HPDE6-E6E7 (cell line): ENCODE measurements at regions not wholly inside any gene's neighbourhood (a gene's known extent, or its start where the extent isn't known, plus 50 kb on each side); places are given as distances from the start of the nearest gene placed in this dataset.

Source experiments
- DNase-seq: peaks from one replicate; pipeline ENCODE4 v3.0.0; 2011; ENCODE audit warnings: missing footprints; ENCODE audit errors: extremely low spot score

DNA sequence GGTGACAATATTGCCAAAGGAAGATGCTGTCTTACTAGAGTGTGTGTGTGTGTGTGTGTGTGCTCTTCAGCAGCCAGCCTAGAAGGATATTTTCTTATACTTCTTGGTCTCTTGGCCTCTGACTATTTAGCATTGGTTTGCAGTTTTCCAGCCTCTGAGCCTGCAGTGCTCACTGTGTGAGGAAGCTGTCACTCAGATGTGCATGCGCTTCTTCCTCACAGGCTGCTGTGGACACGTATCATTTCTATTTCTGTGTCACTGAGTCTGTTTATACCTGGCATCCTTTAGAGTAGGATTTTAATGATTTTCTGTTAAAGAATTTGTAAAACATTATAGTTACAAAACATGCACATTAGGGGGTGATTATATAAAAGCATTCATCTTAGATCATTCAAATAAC lies 83.3 kb downstream of the ALDH8A1 start:
- no peak for DNase-seq

DNA sequence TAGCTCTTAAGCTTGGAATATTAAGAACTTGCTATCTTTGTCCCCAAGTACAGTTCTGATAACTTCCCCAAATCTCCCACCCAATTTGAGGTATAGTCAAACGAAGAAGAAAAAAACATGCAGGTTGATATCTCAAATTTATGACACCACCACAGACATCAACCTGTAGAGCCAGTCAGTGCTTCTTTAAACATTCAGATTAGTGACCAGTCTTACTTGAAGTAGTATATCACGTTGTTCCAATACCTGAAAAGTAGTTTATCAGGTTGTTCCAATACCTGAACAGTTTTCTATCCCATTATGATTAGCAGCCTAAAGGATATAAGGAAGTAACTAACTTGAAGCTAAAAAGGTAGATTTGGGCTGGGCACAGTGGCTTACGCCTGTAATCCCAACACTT lies 85.3 kb downstream of the ALDH8A1 start:
- DNase-seq: no peak

DNA sequence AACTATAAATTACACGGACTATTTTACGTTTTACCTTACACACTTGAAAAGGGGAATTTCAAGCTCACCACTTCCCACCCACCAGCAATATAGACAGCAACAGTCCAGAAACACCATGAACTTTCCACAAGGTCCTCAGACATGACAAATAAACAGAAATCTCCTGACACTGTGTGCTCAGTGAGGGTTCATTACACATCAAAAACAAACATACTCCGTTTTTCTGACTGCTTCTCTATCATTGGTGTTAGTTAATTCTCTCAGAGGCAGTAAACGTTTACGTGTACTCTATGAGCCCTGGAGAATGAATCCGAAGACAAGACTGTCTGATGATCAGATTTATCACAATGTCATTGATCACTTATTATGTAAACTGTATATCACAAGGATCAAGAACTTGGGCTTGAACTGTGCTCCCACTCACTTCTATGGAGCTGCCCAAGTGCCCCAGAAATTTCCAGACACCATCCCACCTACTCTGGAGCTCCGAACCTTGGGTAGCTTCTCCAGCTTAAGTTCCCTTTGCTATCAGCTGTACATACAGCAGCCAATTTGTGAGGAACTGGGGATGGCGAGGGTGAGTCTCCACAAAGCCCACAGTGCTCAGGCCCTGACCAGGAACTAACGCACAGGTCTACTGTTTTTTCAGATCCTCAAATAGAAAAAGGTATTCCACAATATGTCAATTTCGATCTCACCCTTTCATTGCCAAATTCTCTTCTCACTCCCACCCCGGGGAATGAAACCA lies 86.0 kb downstream of the ALDH8A1 start:
- DNase-seq: no peak

DNA sequence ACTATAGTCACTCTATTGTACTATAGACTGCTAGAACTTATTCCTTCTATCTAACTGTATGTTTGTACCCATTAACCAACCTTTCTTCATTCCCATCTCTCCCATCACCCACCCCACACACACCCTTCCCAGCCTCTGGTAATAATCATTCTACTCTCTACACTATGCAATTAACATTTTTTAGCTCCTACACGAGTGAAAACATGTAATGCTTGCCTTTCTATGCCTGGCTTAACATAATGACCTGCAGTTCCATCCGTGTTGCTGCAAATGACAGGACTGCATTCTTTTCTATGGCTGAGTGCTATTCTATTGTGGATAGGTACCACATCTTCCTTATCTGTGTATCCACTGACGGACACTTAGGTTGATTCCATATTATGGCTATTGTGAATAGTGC lies 95.5 kb downstream of the ALDH8A1 start:
- DNase-seq: no peak

DNA sequence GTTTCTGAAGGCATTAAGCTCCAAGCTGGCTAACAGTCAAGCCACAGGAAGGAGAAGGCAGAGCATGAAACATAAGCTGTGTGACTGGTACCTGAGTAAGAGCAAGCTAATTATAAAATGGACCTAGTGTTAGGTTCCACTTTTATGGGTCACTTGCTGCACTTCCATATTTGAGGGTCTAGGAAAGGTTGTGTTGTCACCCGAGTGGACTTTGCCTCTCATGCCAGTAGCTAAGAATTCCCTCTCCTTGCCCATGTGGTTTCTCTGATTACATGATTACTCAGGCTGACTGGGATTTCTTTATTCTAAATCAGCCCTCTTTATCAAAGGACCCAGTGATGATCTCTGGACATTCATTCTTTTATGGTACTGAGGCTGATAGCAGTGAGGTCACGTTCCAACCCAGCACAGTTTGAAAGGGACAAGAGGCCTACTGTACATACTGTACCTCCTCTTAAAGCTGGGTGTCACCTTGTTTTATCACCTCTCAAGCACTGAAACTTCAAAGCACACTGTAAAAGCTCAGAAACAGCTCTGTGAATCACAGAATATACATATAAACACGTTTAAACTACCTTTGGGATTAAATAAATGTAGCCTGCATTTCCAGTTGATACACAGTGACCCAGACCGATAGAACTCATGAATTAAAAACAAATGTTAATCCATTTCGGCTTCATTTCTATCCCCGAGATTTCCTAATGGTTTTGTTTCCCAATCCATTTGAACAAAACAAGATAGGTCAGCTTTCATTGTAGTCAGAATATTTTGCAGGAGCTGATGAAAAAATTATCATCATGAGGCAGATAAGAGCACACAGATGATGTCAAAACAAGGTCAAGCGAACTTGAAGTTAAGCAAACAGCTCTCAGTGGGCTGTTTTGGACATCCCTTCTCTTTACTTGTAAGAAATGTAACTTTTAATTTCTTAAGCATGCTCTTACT lies 96.5 kb downstream of the ALDH8A1 start:
- no peak for DNase-seq

DNA sequence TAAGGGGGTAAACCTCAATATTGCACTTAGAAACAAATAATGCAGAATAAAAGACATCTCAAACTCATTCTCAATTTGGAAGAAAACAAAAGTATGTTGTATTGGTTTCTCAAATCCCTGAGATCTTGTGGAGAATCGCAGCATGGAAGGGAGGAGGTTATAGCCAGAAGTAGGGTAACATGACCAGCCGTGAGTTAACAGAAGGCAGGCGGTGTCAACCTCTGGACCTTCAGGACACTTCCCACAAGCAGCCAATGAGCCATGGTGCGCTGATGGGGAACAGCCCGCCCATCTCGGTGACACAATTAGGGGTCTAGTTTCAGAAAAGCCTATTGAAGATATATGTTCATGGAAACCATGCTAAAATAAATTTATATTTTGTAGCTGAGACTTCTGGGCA lies 98.4 kb downstream of the ALDH8A1 start:
- DNase-seq: no peak

DNA sequence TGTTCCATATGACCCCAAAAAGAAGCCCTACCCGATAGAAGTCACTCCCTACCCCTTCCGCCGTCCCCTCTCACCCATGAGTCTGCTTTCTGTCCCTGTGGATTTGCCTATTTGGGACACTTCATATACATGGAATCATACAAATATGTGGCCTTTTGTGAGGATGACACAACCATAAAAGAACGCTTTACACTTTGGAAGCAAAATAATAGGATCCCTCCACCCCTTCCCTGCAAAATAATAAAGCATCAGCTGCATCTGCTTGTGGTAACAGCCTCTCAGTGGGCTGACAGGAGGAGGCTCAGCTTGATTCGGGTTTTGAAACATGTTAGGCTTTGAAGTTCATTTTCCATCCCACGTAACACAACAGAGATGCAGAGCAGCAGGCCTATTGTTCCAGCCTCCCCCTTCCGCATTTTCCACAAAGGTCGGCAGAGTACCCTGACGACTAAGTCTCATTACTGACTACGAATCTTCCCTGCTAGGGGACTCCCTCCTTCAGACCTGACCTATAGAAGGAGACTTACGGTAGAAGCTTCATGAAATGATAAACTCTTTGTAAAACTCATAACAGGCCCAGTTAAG lies 99.1 kb downstream of the ALDH8A1 start:
- DNase-seq: no peak

DNA sequence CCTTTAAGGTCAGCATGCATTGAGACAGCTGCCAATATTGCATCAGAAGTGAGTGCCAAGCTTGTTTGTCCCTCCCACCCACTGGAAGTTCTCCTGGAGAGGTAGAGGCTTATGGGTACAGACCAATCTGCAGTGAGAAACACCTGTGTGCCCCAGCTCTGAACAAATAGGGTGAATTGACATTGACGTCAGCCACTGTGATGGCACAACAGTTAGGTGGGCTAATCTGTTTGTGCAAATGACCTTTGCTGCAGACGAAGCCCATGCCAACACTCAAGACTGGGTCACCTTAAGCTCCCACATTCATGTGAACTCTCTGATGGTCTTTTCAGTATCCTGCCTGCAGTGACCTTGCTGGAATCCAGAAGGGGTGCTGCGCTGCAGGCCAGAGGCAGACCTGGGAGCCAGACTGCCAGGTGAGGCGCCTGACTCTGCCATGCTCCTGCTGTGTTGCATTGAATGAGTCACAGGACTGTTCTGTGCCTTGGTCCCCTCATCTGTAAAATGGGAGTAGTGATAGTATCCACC lies 99.9 kb downstream of the ALDH8A1 start:
- DNase-seq: no peak

DNA sequence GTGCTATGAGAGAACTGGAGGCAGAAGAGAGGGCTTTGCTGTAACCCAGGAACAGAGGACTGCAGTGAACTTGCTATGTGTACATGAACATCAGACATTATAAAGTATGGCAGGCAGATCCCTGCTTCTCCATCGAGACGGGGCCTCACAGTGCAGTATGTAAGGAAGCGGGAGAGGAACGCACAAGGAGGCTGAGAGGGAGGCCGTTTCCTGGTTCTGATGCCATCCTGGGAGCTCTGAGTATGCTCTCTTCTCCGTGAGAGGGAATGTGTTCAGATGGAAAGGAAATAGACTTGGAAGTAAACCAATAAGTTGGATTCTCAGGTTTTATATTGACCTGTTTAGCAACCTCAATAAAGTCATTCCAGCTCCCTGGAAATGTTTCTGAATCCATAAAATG lies 101.8 kb downstream of the ALDH8A1 start:
- DNase-seq: no peak

DNA sequence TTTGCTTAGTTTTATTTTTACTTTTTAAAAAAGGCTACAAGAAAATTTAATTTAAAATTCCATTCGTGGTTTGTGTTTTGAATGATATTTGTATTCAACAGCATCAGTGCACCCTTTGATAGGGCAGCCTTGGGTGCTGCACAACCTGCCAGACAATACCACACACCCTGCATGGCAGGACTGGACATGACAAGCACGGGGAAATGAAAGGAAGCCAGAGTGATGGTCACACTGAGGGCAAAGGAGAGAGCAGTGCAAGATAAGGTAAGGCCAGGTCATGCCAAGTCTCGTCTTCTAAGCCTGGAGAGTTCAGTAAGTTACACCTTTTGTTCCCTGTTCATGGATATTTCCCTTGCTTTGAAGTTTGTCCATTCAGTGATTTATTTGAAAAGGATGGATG lies 103.0 kb downstream of the ALDH8A1 start:
- no peak for DNase-seq

DNA sequence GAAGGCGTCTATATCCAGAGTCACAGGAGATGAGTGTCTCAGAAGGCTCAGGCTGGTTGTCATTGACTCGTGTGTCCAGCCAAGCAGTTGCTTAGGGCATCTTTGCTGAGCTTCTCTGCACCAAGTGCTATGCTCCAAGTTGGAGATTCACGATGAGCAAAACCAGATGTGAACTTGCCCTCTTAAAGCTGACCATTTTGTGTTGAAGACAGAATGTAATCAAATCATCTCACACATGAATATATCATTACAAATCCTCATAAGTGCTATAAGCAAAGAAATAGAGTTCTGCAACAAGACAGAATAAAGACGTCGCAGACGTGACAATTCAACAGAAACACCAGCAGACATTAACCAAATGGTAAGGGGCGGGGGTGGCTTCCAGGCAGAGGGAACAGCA lies 103.9 kb downstream of the ALDH8A1 start:
- DNase-seq: no peak

DNA sequence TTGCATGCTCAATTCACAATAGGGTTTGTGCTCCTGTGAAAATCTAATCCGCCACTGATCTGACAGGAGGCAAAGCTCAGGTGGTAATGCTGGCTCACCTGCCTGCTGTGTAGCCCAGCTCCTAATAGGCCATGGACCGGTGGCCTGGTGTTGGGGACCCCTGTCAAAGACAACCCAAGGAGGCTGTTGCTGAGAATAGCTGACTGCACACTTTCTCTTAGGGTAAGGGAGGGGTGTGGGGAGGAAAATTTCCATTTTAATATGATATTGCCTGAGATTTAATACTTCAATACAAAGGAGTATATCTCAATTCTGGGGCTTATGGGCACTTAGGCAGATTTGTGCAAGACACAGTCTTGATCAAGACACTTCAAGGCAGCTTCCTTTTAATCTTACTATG lies 105.8 kb downstream of the ALDH8A1 start:
- no peak for DNase-seq

DNA sequence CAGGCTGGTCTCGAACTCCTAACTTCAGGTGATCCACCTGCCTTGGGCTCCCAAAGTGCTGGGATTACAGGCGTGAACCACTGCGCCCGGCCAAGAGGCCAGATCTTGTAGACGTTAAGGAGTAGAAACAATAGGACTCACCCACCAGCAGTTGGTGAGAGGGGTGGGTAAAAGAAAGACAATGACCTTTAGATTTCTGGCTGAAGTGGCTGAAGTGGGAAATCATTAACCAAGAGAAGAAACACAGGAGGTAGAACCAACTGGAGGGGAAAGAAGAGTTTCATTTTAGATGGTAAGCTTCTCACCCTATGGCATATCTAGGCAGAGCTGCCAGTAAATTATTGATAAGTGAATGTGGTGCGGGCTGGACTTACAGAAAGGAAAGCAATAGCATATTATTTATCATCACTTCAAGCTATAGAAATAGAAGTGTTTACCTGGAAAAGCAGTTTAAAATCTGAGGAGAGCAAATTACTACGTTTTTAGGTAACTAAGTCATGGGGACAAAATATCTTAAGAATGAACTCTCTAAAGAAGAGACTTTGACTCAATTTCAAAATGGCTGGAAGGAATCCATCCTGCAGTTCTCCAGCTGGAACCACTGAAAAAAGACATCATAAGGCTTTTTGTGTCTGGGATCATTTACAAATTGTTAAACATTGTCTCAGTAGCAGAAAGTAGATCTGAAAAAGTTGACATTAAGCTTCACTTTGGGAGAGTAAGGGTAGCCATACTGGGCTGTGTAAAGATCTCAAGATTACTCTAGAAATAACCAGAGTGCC lies 109.6 kb downstream of the ALDH8A1 start:
- no peak for DNase-seq

DNA sequence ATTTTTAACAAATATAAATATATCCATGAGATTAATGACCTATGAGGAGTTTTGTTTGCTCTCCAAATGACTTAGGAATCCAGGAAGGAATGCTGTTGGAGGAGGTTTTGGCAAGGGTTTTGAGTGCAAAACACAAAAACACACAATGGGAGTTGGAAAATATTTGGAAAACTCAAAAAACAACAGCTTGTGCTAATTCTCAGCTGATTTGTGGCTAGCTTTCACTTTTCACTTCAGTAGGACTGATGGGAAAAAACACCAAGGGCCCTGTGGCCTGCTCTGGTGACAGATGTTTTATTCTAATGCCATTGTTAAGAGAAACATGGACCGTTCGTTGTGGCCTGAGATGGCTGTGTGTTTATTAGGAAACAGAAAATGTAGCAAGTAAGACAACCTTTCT lies 113.9 kb downstream of the ALDH8A1 start:
- no peak for DNase-seq

DNA sequence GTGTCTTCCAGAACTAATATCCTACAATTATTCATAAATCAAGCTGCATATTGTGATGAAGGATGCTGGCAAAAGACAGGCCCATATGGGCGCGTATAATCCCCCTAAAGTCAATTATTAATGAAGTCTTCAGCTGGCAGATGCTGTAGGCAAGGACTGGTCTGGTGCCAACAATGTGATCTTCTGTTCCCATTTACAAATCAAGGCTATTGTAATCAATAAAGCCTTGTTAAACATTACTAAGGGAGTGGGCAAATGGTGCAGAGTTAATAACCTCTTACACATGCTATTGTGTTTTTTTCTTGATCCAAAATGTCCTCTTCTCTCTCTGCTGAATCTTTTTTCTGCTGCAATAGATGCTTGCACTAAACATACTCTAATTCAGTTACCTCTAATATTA lies 119.0 kb downstream of the ALDH8A1 start:
- no peak for DNase-seq

DNA sequence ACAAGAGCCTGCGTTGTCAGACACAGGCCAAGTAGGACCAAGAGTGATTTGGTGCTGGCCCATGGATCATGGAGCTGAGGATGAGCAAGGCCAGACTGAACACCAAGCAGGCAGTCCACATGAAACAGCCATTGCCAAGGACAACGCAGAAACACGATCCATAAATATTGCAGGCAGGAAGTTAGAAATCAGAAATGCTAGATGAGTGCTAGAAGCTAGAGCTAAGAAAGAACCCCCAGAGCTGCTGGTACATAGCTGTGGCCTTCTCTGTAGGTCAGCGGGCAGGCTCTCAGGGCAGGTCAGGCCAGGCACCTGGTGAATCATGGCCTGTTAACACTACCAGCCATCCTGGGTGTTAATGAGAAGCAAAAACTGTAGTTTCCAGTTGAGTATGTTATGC lies 119.7 kb downstream of the ALDH8A1 start:
- DNase-seq: no peak

DNA sequence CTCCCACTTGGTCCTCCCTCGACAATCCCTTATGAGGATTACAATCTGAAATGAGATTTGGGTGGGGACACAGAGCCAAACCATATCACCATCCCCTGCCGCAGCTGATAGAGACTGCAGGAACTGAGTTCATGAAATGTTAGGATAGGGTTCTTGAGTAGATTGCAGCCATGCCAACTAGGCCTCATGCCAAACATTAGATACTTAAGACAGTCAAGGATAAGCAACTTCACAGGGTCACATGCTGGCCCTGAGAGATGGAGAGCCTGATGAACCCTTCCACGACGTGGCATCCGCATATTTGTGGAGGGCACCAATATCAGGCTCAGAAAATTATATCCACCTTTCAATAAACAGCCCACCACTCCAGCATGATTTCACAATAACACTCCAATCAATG lies 121.3 kb downstream of the ALDH8A1 start:
- DNase-seq: no peak

DNA sequence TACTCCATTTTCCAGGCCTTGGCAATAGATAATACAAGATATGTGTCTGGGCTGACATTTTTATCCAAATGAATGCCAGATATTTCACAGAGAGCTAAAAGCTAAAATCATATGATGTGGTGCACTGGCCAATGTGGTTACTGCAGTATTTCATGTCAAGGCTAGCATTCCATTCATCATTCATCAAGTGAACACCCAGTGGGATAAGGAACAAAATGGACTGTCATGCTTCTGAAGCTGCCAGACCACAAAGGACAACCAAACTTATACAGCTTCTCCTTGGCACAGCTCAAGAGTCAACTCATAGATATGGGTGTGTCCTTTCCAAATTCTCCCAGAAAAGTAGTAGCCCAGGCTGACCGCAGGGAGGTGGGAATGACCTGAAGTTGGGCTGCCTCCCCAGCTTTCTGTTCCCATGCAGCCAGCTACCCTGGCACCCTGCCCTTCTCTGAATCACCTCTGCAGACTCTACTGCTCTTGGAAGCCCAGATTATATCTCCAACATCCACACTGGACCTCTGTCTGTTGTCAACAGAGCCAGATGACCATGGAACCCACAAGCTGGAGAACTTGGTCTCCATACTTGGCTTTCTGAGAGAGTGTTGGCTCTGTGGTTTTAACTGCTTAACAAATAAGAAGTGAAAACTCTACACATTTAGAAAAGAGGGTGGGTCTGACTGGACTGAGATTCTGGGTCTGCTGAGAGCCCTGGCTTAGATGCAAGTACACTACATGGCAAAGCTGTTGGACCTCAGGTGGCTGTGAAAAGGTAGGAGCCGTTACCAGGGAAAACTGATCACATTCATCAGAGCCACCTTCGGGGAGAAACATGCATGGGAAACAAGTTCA lies 122.8 kb downstream of the ALDH8A1 start:
- DNase-seq: no peak

DNA sequence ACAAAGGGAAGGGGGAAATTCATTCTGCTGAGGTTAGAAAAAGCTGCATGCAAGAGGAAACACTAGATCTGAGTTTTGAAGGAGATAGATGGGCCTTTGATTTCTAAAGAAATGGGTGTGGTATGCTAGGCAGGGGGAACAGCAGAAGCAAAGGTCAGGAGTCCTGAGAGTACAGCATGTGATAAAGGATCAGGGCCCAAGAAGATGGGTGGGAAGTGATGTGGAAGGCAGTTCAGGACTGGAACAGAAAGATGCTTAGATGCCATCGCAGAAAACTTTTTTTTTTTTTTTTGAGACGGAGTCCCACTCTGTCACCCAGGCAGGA lies 126.2 kb downstream of the ALDH8A1 start:
- no peak for DNase-seq

DNA sequence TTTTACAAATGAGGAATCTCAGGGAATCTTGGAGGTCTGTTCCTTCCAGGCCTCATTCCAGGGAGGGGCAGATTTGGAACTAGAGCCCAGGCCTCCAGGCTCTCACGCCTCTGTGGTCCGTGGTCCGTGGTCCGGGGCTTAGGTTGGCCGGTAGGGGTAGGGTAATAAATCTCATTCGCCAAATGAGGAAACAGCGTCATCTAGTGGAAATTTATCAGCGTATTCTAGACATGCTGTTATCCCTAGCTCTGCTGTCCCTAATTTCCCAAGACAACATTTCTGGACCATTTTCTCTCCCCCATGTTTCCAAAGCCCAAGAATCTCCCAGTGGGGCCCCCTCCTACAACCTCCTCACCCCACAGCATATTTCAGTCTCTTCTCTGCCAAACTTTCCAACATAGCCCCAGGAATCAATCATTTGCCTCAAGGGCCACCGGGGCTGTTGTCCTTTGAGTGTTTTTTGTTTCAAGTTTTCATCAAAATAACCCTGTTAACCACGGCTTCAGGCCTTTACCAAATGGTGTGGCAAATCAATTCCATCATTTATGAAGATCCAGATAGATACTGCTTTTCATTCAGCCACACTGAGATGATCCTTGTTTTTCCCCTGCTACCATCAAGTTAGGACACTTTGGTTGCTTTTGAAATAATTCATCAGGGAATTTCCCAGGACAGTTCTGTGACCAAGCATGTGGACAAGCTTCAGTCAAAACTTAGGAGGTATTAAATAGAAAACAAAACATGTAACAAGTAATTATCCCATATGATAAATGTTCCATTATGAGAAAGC lies 126.8 kb downstream of the ALDH8A1 start:
- peak; percentile 80 for DNase-seq
